NB4 (cell line): ENCODE measurements at regions not wholly inside any gene's neighbourhood (a gene's known extent, or its start where the extent isn't known, plus 50 kb on each side); places are given as distances from the start of the nearest gene placed in this dataset.

ENCODE experiments used
- DNase-seq: peaks from one replicate; pipeline ENCODE4 v3.0.0; 2010; ENCODE audit warnings: low read depth
- H3K4me3 ChIP-seq: one replicate; pipeline ENCODE4 v1.5.1; 2011; ENCODE audit warnings: mild to moderate bottlenecking, low read depth, low read length, moderate library complexity
- MYC ChIP-seq: IDR thresholded peaks from 2 replicates; pipeline ENCODE4 v1.6.1; 2011; ENCODE audit warnings: low read depth, low read length
- POLR2A ChIP-seq: IDR thresholded peaks from 2 replicates; pipeline ENCODE4 v1.6.1; 2011; ENCODE audit warnings: mild to moderate bottlenecking; ENCODE audit not compliant: insufficient read length; ENCODE audit errors: extremely low read depth
- TF ChIP-seq, protein P1 (sequence below): IDR thresholded peaks from one replicate; pipeline ENCODE4 v1.5.1; 2012; ENCODE audit warnings: low read depth, low read length
- TF ChIP-seq, protein P2 (sequence below): IDR thresholded peaks from 2 replicates; pipeline ENCODE4 v1.6.1; 2011; ENCODE audit warnings: low read depth, low read length

DNA sequence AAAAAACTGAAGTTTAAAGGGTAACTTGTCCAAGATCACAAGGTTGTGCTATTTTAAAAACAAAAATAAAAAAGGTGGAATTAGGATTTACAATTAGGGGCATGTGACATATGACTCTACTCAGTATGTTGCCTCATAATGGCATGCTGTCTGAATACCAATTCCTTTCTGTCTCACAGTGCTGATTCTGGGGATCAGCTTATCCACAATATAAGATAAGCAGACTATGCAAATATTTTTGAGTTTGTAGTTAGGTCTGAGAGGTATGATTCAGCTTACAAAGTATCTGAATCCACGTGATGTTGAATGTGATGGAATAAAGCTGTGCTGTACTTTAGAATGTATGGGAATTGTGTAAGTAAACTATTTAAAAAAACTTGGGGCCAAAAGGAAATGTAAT lies 216.6 kb downstream of the HHIPL2 start:
- H3K4me3 ChIP-seq = no peak overlapping the region
- TF ChIP-seq, protein P1, sequence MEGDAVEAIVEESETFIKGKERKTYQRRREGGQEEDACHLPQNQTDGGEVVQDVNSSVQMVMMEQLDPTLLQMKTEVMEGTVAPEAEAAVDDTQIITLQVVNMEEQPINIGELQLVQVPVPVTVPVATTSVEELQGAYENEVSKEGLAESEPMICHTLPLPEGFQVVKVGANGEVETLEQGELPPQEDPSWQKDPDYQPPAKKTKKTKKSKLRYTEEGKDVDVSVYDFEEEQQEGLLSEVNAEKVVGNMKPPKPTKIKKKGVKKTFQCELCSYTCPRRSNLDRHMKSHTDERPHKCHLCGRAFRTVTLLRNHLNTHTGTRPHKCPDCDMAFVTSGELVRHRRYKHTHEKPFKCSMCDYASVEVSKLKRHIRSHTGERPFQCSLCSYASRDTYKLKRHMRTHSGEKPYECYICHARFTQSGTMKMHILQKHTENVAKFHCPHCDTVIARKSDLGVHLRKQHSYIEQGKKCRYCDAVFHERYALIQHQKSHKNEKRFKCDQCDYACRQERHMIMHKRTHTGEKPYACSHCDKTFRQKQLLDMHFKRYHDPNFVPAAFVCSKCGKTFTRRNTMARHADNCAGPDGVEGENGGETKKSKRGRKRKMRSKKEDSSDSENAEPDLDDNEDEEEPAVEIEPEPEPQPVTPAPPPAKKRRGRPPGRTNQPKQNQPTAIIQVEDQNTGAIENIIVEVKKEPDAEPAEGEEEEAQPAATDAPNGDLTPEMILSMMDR = no peak
- no peak for TF ChIP-seq POLR2A
- TF ChIP-seq, protein P2, sequence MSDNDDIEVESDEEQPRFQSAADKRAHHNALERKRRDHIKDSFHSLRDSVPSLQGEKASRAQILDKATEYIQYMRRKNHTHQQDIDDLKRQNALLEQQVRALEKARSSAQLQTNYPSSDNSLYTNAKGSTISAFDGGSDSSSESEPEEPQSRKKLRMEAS = no peak
- TF ChIP-seq MYC = no peak
- DNase-seq = no peak

DNA sequence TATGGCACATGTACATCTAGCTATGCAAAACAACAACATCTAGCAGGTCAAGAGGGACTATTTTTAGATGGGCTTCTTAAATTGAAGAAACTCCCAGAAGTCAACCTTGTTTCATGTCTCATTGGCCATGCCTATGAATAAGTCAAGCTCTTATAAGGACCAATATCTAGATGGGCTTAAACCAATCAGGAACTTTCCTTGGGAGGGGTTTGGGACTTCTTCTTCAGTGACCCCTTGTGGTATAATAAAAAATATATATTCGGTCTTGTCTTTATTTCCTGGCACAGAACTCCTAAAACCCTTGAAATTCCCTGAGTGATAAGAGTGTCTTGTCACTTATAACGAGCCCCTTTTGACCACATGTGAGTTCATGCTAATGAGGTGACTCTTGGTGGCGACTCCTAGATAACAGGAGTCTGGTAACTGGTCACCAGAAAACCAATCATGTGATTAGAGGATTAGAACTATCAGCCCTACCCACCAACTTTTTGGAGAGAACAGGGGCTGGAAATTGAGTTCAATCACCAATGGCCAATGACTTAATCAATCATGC lies 218.3 kb downstream of the HHIPL2 start:
- no peak for DNase-seq
- no peak overlapping the region for H3K4me3 ChIP-seq
- TF ChIP-seq, protein P1 = no peak
- TF ChIP-seq, protein P2 = no peak
- TF ChIP-seq MYC (no peak), POLR2A (no peak)

DNA sequence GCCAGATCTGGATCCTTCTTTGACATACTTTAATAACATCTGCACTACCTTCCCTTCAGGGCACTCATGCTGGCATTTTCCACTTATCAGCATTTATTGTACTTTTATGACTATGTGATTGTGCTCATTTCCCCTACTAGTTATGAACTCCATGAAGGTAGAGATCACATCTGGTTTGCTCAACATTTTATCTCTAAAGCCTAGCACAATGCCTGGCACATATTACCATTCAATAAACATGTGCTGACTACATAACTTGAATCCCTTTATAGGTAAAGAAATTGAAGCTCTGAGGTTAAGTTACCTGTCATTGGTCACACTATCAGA lies 221.2 kb downstream of the HHIPL2 start:
- TF ChIP-seq MYC (no peak), POLR2A (no peak)
- TF ChIP-seq, protein P2 = no peak
- TF ChIP-seq, protein P1 = no peak
- DNase-seq = no peak
- H3K4me3 ChIP-seq = no peak overlapping the region

DNA sequence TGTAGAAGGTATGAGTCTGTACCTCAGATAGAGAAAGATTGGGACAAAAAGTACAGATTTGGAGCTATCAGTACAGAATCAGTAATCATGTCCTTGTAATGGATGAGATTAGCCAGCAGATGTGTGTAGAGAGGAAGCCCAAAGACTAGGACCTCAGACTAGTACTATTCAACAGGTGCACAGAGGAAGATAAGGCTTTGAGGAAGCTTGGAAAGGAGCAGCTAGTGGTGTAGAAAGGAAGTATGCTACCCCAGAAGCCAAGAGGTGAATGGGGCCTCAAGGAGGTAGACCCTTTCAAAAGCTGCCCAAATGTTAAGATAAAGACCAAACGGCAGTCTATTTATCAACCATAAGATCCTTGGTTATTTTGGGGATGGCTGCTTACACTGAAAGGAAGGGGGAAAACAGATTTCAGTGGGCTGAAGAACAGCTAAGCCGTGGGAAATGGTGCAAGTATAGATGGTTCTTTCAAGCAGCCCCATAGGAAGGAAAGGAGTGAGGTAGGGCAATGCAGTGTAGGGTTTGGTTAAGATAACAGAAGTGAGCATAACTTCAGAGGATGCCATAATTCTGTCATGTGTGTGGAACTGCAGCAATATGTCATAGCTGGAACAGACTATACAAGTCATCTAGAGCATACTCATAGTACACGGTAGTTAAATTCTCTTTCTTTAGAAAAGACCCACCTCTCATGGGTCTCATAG lies 221.7 kb downstream of the HHIPL2 start:
- no peak for DNase-seq
- no peak overlapping the region for H3K4me3 ChIP-seq
- no peak for TF ChIP-seq MYC
- TF ChIP-seq POLR2A = no peak
- TF ChIP-seq, protein P2 = no peak
- TF ChIP-seq, protein P1 = no peak

DNA sequence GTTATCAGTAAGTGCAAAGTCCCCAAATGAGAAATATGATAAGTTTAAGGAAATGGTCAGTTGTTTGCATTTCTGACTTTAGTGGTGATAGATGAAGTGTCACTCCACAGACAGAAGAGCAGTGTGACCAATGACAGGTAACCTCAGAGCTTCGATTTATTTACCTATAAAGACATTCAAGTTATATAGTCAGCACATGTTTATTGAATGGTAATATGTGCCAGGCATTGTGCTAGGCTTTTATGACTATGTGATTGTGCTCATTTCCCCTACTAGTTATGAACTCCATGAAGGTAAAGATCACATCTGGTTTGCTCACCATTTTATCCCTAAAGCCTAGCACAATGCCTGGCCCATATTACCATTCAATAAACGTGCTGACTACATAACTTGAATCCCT lies 222.4 kb downstream of the HHIPL2 start:
- DNase-seq = no peak

DNA sequence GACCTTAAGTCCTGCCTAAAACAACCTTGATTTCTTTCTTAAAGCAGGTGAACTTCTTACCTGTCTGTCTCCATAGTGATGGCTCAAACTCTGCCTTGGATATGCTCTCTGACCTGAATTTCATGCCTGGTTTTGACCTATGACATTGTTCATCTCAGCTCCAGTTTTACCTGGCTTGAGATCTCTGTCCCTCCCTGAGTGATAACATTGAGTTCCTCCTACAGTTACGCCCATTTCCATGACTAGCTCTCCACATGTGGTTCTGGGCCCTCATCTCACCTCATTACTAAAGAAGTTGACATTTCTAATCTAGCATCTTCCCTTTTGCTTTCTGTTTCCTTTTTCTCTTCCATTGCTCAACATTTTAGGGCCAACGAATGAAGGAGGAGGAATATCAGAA lies 233.1 kb downstream of the HHIPL2 start:
- TF ChIP-seq POLR2A (no peak), MYC (no peak)
- TF ChIP-seq, protein P2 = no peak
- TF ChIP-seq, protein P1 = no peak
- H3K4me3 ChIP-seq = no peak overlapping the region
- no peak for DNase-seq

More for the DNA sequence above, 222.4 kb downstream of the HHIPL2 start:
- H3K4me3 ChIP-seq = no peak overlapping the region
- TF ChIP-seq, protein P2 = no peak
